Stimulated activated CD8-positive, alpha-beta memory T cell treated with anti-CD3 and anti-CD28 coated beads, Interleukin-15, amount 100 ng/mL, for 24 hours (primary cell): ENCODE measurements at regions not wholly inside any gene's neighbourhood (a gene's known extent, or its start where the extent isn't known, plus 50 kb on each side); places are given as distances from the start of the nearest gene placed in this dataset.

Source experiments
- DNase-seq: peaks from one replicate; pipeline ENCODE4 v3.0.0-alpha.2; 2020; ENCODE audit warnings: low read depth

DNA sequence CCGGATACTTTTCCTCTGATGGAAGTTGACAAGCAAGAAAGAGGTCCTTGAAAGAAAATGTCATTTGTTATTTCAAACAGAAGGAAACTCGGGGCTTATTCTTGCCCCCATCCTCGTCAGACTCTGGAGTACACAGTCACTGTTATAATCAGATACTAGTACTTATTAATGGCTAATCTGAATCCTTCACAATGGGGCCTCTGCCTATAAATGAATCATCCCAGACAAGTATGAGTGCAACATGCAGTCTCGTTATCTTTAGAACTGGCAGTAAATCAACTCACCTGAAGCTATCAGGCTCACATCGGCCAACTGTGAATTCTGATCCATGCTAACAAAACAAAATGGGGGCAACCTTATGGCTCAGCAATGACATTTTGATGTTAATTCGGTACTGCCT is 216.7 kb downstream of the GRIN2B start:
- DNase-seq: no peak

GRCh38 chr12:13749389-13749788 is 232.0 kb downstream of the GRIN2B start:
- DNase-seq: no peak

- DNase-seq: no peak
These were observed 236.1 kb downstream of the GRIN2B start for GRCh38 chr12:13745111-13745860.

DNA sequence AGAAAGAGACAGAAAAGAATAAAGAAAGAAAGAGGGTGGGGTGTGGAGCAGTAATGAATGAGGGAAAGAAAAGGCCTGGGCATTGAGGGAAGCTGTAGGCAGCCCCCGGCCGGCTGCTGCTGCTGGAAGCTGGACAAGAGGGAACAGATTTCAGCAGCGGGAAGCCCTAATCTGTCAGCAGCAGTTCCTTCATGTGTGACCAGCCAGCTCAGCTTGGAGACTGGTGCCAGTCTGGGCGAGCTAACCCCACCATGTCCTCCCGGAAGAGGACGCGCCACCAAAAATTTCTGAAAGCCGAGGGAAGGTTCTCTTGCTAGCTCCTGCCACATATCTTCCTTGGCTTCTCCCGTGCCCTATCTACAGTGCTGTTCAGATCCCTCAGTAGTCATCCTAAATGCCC is 236.8 kb downstream of the GRIN2B start:
- DNase-seq: no peak

DNA sequence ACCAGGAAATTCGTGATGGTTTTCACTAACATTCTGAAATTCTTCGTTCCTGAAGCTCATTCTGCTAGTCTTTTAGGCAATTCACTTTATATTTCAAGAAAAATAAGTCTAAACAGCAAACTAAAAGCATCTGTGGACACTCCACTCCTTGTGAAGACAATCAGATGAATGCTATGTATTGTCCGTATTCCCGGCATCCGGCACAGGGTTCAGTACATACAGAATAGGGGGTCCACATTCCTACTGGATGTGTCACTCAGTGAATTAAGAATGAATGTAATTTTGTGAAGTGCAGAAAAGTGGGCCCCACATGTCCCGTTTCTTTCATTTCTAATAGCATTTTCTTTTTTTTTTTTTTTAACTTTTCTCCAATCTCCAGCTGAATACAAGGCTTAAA is 241.3 kb downstream of the GRIN2B start:
- DNase-seq: no peak

DNA sequence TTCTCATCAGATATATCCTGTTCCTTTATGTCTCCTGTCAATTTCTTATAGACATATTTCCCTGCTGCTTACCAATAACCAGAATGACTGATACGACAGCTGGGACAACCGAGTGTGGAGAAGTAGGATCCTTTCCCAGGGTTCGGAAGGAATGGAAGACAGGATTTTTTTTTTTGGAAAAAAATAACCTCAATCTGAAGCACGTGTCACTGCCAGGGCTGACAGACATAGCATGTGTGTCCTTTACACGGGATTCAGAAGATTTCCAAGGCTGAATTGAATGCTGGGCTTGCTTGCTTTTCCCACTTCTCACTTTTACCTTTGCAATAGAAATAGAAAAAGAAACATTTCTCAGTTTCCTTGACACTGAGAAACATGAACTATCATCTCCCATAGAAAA is 245.7 kb downstream of the GRIN2B start:
- DNase-seq: no peak

GRCh38 chr12:13734584-13735152 is 246.7 kb downstream of the GRIN2B start:
- DNase-seq: no peak

DNA sequence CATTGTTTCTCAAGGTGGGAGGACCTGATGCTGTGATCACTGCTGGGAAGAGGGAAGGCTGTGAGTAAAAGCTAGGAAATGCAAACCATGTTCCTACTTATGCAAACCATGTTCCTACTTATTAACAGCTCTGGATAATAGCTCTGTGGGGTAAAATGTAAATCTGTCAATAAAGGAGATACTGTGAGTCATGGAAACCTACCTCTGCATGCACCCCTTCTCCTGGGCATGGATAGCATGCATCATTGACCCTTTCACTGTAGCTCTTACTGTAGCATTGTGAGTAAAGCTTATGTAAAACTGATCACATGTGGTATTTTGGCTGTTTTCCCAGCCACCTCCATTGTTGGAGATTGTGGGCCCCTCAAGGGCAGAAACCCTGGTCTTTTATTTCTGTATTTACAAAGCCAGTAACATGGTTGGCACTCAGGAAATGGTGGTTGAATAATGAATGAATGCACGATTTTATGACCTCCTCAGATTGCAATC is 253.7 kb downstream of the GRIN2B start:
- DNase-seq: no peak

DNA sequence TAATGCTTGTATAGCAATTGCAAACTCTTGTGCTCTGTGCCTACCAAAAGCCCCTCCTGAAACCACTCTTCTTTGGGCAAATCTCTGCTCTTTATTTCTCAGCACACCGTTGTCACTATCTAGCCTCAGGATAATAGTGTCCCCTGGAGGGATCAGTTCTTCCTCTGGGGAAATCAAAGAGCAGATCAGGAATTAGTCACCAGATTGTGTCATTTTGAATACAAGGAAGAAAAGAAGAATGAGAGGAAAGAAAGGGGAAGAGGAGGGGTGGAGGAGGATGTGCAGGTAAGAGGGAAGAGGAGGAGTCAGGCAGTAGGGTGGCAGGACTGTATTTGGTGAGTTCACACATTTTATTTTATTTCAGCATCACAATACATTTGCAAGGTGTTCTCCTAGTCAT is 256.4 kb downstream of the GRIN2B start:
- no peak for DNase-seq

DNA sequence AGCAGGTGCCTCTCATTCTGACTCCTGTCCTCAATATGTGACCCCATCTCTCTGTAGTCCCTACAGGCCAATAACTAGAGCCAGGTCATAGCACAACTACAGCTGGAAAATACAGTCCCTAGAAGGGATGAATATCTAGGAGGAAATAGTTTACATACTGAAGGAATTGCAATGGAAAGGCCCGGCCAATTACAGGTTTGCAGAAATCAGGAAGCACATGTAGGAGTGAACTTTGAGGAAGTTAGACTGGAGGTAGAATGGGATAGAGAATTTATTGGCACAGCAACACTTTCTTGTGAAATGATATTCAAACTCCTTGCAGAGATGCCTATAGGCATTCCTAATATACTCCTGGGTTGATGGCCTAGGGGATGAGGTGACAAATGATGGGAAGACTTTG is 257.3 kb downstream of the GRIN2B start:
- no peak for DNase-seq

- no peak for DNase-seq
These were observed 261.4 kb downstream of the GRIN2B start for GRCh38 chr12:13719986-13720385.

DNA sequence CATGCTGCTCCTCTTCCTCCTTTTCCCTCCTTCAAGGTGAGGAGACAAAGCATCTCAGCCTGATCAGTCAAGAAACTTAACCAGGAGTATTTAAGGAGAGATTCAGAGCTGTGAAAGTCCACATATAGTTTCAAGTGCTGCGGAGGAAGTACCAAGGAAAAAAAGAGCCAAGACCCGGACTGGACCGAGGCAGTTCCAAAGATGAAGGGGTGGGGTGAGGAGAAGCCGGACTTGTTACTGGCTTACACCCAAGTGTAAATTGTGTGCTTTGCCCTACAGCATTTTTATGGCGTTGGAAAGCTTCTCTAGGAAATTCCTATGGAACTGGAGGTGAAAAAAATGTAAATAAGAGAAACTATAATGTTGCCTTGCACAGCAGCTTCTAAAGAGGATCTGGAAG is 263.1 kb downstream of the GRIN2B start:
- no peak for DNase-seq

DNA sequence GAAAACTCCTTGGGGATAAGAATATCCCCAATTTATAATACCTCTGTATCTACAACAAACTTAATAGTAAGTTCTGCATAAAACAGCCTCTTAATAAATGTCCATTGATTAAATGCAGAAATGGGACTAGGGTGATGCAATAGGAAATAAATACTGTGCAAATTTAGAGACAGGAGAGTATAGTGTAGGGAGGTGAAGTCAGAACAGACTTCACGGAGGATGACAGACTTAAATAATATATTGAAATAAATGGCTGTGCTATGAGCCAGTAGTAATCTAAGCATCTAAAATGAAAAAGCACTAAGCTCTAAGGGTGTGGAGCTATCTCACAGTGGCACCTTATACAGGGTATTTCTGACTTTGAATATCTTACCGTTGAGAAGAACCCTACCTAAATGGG is 265.3 kb downstream of the GRIN2B start:
- DNase-seq: no peak

GRCh38 chr12:13713556-13714410 is 267.6 kb downstream of the GRIN2B start:
- DNase-seq: no peak

GRCh38 chr12:13707829-13708228 is 273.6 kb downstream of the GRIN2B start:
- no peak for DNase-seq

DNA sequence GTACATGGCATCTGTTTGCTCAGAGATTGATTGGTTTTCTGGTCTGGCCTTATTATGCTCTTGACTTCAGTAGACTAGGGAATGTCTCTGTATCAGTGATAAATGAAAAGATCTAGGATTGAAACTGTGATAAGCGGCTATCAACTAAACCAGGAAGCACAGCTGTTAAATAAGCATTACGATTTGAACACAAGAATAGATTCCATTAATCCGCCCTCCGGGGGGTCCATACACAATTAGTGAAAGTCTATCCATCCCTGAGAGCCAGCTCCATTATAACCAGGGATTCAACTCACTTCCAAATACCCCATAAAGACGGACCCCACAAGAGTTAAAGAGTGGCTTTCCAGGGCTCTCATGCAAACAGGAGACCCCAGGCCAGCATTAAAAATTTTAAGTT is 279.0 kb downstream of the GRIN2B start:
- no peak for DNase-seq

GRCh38 chr12:13701502-13701901 is 279.9 kb downstream of the GRIN2B start:
- DNase-seq: no peak

DNA sequence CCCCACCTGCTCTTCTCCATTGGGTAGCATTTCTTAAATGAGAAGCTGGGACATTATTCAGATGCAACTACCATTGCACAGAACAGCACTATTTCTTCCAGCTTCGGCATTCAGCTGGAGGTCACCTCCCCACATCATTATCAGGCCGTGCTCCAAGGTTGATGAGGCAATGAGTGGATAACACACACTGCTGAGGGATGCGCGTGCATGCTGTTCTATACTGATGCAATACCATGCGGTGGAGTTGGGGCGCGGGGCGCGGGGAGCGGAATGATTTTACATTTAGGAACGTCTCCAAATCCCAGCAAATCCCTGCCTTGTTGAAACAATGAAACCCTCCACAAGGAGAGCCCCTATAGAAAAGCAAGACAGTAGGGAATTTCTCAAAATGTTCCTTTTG is 283.4 kb downstream of the GRIN2B start:
- no peak for DNase-seq

DNA sequence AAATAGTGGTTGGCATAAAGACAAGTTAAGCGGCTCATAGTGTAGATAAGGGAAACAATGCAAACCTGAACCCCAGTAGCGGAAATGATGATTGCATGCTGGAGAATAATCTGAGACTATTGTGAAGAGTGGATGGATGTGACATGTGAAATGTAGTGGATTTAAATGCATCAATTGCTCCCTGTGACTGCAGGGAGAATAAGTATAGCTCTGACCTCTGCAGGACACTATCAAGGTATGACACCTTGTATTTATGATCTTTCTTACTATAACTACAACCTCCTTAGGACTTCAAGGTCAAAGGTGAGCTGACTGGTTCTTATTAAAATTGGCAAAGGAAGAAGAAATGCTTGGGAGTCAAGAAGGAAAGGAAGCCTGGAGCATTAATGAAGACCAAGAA is 285.6 kb downstream of the GRIN2B start:
- DNase-seq: no peak

DNA sequence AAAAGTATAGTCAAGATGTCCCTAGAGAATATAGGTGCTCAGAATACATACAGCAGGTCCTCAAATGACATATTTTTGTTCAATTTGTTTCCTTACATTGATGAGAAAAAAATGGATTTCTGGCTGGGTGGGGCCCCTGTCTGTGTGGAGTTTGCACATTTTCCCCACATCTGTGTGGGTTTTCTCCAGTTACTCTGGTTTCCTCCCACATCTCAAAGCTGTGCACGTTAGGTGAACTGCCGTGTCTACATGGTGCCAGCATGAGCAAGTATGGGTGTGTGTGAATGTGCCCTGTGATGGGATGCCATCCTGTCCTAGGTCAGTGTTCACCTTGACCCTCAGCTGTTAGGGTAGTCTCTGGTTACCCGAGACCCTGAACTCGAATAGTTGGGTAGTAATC is 289.1 kb downstream of the GRIN2B start:
- DNase-seq: no peak

- no peak for DNase-seq
These were observed 289.8 kb downstream of the GRIN2B start for GRCh38 chr12:13691598-13691997.

DNA sequence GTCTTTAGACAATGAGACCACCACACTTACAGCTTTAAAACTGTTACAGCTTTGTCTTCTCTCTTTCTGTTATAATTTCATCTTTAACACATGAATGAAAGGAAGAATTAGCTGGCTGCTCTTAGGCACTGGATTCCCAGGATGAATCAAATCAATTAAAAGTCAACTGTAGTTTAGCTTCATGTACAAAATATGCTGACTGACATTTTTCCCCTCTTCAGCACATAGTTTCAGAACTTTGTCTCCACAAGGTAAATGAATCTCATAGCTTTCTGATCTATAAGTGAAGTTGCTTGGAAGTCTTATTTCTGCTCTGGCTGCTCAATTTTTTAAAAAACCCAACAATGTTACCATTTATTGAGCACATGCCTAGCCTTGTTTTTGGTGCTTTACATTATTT is 293.8 kb downstream of the GRIN2B start:
- DNase-seq: no peak

GRCh38 chr12:13686260-13686659 is 295.1 kb downstream of the GRIN2B start:
- DNase-seq: no peak
